HCT116 (cell line): ENCODE measurements at regions not wholly inside any gene's neighbourhood (a gene's known extent, or its start where the extent isn't known, plus 50 kb on each side); places are given as distances from the start of the nearest gene placed in this dataset.

Source experiments
- ATAC-seq: fragments of 200-7000 bp; cut with Tn5 transposase; 2 replicates; pipeline ENCODE4 v1.9.1; 2020; ENCODE audit warnings: mild to moderate bottlenecking, moderate library complexity
- BruUV-seq: library from RNA; stranded (reverse); fragments of 400-500 nt; replicated peaks from 2 replicates; lab custom pipeline; 2021; lab: Mats Ljungman, UMichigan
- CTCF ChIA-PET: fragments of 300-600 bp; sonication (Branson Sonifier 250); formaldehyde crosslinking; loops from one replicate; lab custom pipeline; 2021; ENCODE audit warnings: antibody characterized with exemption; lab: Charles Lee
- POLR2A ChIA-PET: fragments of 300-600, 350-600 bp; sonication (Branson Sonifier 250); formaldehyde crosslinking; loops from one replicate; lab custom pipeline; 2021; ENCODE audit warnings: antibody characterized with exemption; lab: Charles Lee
- RAD21 ChIA-PET, 2 experiments: fragments of 300-600 bp; sonication (Branson Sonifier 250); formaldehyde crosslinking; loops; one replicate each; lab custom pipeline; 2023; ENCODE audit warnings: low total read pairs in 2 of 2; ENCODE audit not compliant: uncharacterized antibody in 2 of 2, unreplicated experiment in 2 of 2, low non-redundant PET in 1 of 2; lab: Charles Lee
- DNase-seq: peaks from one replicate; pipeline ENCODE4 v3.0.0-alpha.2; 2010; ENCODE audit warnings: low read depth, low spot score
- H2AFZ ChIP-seq: fragments of 200-600 bp; shearing (Covaris generic), sonication (generic); 2 replicates; pipeline ENCODE4 v1.6.1; 2017; ENCODE audit warnings: low read depth, mixed run types, mixed read lengths, antibody characterized with exemption, low read length; ENCODE audit not compliant: poor library complexity, severe bottlenecking
- H3K27ac ChIP-seq: 2 replicates; pipeline ENCODE4 v1.5.1; 2012; ENCODE audit warnings: low read depth, low read length
- H3K27me3 ChIP-seq: fragments of 200-600 bp; sonication (generic); 2 replicates; pipeline ENCODE4 v1.6.1; 2016; ENCODE audit warnings: mixed run types, low read length, mixed read lengths; ENCODE audit not compliant: insufficient read depth
- H3K36me3 ChIP-seq, 2 experiments: fragments of 200-500 bp in 1 of 2; fragments of 200-600 bp in 1 of 2; sonication (Bioruptor generic) in 1 of 2; sonication (generic) in 1 of 2; 2 replicates each; pipeline versions ENCODE4 v1.5.1 to v1.6.1; 2014 to 2016; ENCODE audit warnings: low read length in 2 of 2, inconsistent platforms in 1 of 2, mixed read lengths in 1 of 2, mixed run types in 1 of 2; ENCODE audit not compliant: insufficient read depth in 2 of 2, control insufficient read depth in 1 of 2
- H3K4me1 ChIP-seq, 2 experiments: fragments of 200-600 bp in 1 of 2; sonication (generic) in 1 of 2; 2 replicates each; pipeline versions ENCODE4 v1.5.1 to v1.6.1; 2012 to 2017; ENCODE audit warnings: low read length in 2 of 2, inconsistent platforms in 1 of 2, mild to moderate bottlenecking in 1 of 2, mixed read lengths in 1 of 2, mixed run types in 1 of 2, moderate library complexity in 1 of 2; ENCODE audit not compliant: insufficient read depth in 2 of 2, control insufficient read depth in 1 of 2
- H3K4me2 ChIP-seq: fragments of 200-600 bp; sonication (generic); 2 replicates; pipeline ENCODE4 v1.6.1; 2017; ENCODE audit warnings: mixed run types, low read length, mixed read lengths
- H3K4me3 ChIP-seq, 2 experiments: fragments of 200-600 bp in 1 of 2; sonication (generic) in 1 of 2; replicated peaks in 1 of 2; 2 replicates each; pipeline ENCODE4 v1.5.1; 2011 to 2016; ENCODE audit warnings: low read length in 2 of 2, control low read depth in 1 of 2, low read depth in 1 of 2, mild to moderate bottlenecking in 1 of 2, mixed read lengths in 1 of 2, mixed run types in 1 of 2
- H3K79me2 ChIP-seq: fragments of 200-600 bp; sonication (generic); 2 replicates; pipeline ENCODE4 v1.6.1; 2017; ENCODE audit warnings: mild to moderate bottlenecking, mixed run types, low read length, moderate library complexity, mixed read lengths; ENCODE audit not compliant: insufficient read depth
- H3K9ac ChIP-seq: fragments of 200-600 bp; sonication (generic); 2 replicates; pipeline ENCODE4 v1.6.1; 2016; ENCODE audit warnings: low read length, mixed read lengths
- H3K9me2 ChIP-seq: fragments of 200-600 bp; sonication (generic), shearing (Covaris generic); 2 replicates; pipeline ENCODE4 v1.6.1; 2017; ENCODE audit warnings: mixed run types, mild to moderate bottlenecking, moderate library complexity; ENCODE audit not compliant: insufficient read depth
- H3K9me3 ChIP-seq, 2 experiments: fragments of 200-500 bp in 1 of 2; fragments of 200-600 bp in 1 of 2; sonication (Bioruptor generic) in 1 of 2; sonication (generic) in 1 of 2; 2 replicates each; pipeline ENCODE4 v1.6.1; 2014 to 2017; ENCODE audit warnings: low read length in 2 of 2, mixed read lengths in 2 of 2, inconsistent platforms in 1 of 2, low read depth in 1 of 2, mild to moderate bottlenecking in 1 of 2, mixed run types in 1 of 2, moderate library complexity in 1 of 2; ENCODE audit not compliant: control insufficient read depth in 1 of 2, insufficient read depth in 1 of 2
- H4K20me1 ChIP-seq: fragments of 200-600 bp; sonication (generic), shearing (Covaris generic); 2 replicates; pipeline ENCODE4 v1.6.1; 2017; ENCODE audit warnings: mixed run types, mild to moderate bottlenecking, moderate library complexity; ENCODE audit not compliant: insufficient read depth
- CBX3 ChIP-seq: IDR thresholded peaks from 2 replicates; pipeline ENCODE4 v1.6.1; 2012; ENCODE audit warnings: low read depth
- EGR1 ChIP-seq: IDR thresholded peaks from 2 replicates; pipeline ENCODE4 v1.6.1; 2012; ENCODE audit warnings: low read depth
- ELF1 ChIP-seq: IDR thresholded peaks from 2 replicates; pipeline ENCODE4 v1.6.1; 2012; ENCODE audit warnings: low read depth, borderline replicate concordance
- EZH2phosphoT487 ChIP-seq: fragments of 200-600 bp; IDR thresholded peaks from 2 replicates; pipeline ENCODE4 v1.6.1; 2018; ENCODE audit warnings: antibody characterized with exemption, borderline replicate concordance
- JUND ChIP-seq: IDR thresholded peaks from 2 replicates; pipeline ENCODE4 v1.6.1; 2012
- POLR2AphosphoS5 ChIP-seq: IDR thresholded peaks from 2 replicates; pipeline ENCODE4 v1.6.1; 2011; ENCODE audit warnings: mild to moderate bottlenecking, low read depth, low read length, moderate library complexity
- RAD21 ChIP-seq: IDR thresholded peaks from 2 replicates; pipeline ENCODE4 v1.6.1; 2012; ENCODE audit warnings: low read depth, mild to moderate bottlenecking
- REST ChIP-seq: IDR thresholded peaks from 2 replicates; pipeline ENCODE4 v1.6.1; 2012; ENCODE audit warnings: low read depth
- SIN3A ChIP-seq: IDR thresholded peaks from 2 replicates; pipeline ENCODE4 v1.6.1; 2012; ENCODE audit warnings: low read depth
- SP1 ChIP-seq: IDR thresholded peaks from 2 replicates; pipeline ENCODE4 v1.6.1; 2012; ENCODE audit warnings: low read depth
- SRF ChIP-seq: IDR thresholded peaks from 2 replicates; pipeline ENCODE4 v1.6.1; 2012; ENCODE audit warnings: low read depth
- TCF7L2 ChIP-seq: IDR thresholded peaks from 2 replicates; pipeline ENCODE4 v1.7.0; 2011; ENCODE audit warnings: borderline replicate concordance, inconsistent platforms; ENCODE audit not compliant: insufficient read depth, insufficient read length; ENCODE audit errors: extremely low read depth
- YY1 ChIP-seq: IDR thresholded peaks from 2 replicates; pipeline ENCODE4 v1.6.1; 2011; ENCODE audit warnings: low read length, low read depth, moderate library complexity, mild to moderate bottlenecking; ENCODE audit not compliant: insufficient replicate concordance; ENCODE audit errors: extremely low read depth
- ZBTB33 ChIP-seq: IDR thresholded peaks from 2 replicates; pipeline ENCODE4 v1.6.1; 2011; ENCODE audit warnings: mild to moderate bottlenecking, low read length, moderate library complexity; ENCODE audit not compliant: insufficient replicate concordance; ENCODE audit errors: extremely low read depth
- ZFX ChIP-seq: fragments of 450-650 bp; IDR thresholded peaks from 2 replicates; pipeline ENCODE4 v1.6.1; 2017
- ZNF274 ChIP-seq: fragments of 200-500 bp; sonication (Bioruptor generic); IDR thresholded peaks from 2 replicates; pipeline ENCODE4 v1.6.1; 2014; ENCODE audit warnings: mild to moderate bottlenecking, low read depth, low read length, inconsistent platforms
- intact Hi-C: fragments of 100-400 bp; cut with micrococcal nuclease; formaldehyde crosslinking; loops from 2 replicates; pipeline ENCODE4 v1.10.0; 2022
- TF ChIP-seq, protein P1 (sequence below): IDR thresholded peaks from 2 replicates; pipeline ENCODE4 v1.6.1; 2012
- TF ChIP-seq, protein P2 (sequence below), 3 experiments: fragments of 200-600 bp in 1 of 3; sonication (generic) in 1 of 3; IDR thresholded peaks in 2 of 3; conservative IDR thresholded peaks in 1 of 3; 2 replicates each; pipeline ENCODE4 v1.5.1; 2012 to 2017; ENCODE audit warnings: low read depth in 2 of 3, low read length in 2 of 3, antibody characterized with exemption in 1 of 3, borderline replicate concordance in 1 of 3, control low read depth in 1 of 3, mild to moderate bottlenecking in 1 of 3, mixed read lengths in 1 of 3, mixed run types in 1 of 3, moderate library complexity in 1 of 3; ENCODE audit not compliant: insufficient read depth in 1 of 3

- BruUV-seq: no TSS peak
- intact Hi-C loops: no loop called here
- POLR2A ChIA-PET: no interaction called here
Measured at GRCh38 chr17:70022175-70022574, 52.9 kb upstream of the KCNJ16 start.

More at GRCh38 chr17:70022175-70022574, 52.9 kb upstream of the KCNJ16 start:
- no peak overlapping the region for H3K27ac ChIP-seq
- no peaks in the 10 kb centered on the region for H3K27me3 ChIP-seq
- H3K4me2 ChIP-seq: no peak overlapping the region
- no peak overlapping the region for H3K4me3 ChIP-seq
- H4K20me1 ChIP-seq: no peaks in the 10 kb centered on the region
- no peaks in the 10 kb centered on the region for H3K79me2 ChIP-seq
- ChIA-PET CTCF (no interaction called here), RAD21 (no interaction called here)
- H3K9me3 ChIP-seq: peaks cover 0 to 26% of the 10 kb centered on the region in 2 experiments; a peak in 1 of 4 replicates
- H2AFZ ChIP-seq: no peak overlapping the region
- no peaks in the 10 kb centered on the region for H3K4me1 ChIP-seq
- TF ChIP-seq SP1: no peak
- TF ChIP-seq CBX3: no peak
- TF ChIP-seq, protein P1, sequence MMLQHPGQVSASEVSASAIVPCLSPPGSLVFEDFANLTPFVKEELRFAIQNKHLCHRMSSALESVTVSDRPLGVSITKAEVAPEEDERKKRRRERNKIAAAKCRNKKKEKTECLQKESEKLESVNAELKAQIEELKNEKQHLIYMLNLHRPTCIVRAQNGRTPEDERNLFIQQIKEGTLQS: no peak
- no peak for TF ChIP-seq SRF
- TF ChIP-seq EZH2phosphoT487: no peak
- no peak for TF ChIP-seq ZNF274
- no peak for TF ChIP-seq SIN3A
- TF ChIP-seq JUND: no peak
- TF ChIP-seq ZBTB33: no peak
- no peak for TF ChIP-seq REST
- no peak for TF ChIP-seq EGR1
- TF ChIP-seq YY1: no peak
- TF ChIP-seq ZFX: no peak
- TF ChIP-seq TCF7L2: no peak
- TF ChIP-seq RAD21: no peak
- no peak for TF ChIP-seq POLR2AphosphoS5
- TF ChIP-seq ELF1: no peak
- TF ChIP-seq, protein P2, sequence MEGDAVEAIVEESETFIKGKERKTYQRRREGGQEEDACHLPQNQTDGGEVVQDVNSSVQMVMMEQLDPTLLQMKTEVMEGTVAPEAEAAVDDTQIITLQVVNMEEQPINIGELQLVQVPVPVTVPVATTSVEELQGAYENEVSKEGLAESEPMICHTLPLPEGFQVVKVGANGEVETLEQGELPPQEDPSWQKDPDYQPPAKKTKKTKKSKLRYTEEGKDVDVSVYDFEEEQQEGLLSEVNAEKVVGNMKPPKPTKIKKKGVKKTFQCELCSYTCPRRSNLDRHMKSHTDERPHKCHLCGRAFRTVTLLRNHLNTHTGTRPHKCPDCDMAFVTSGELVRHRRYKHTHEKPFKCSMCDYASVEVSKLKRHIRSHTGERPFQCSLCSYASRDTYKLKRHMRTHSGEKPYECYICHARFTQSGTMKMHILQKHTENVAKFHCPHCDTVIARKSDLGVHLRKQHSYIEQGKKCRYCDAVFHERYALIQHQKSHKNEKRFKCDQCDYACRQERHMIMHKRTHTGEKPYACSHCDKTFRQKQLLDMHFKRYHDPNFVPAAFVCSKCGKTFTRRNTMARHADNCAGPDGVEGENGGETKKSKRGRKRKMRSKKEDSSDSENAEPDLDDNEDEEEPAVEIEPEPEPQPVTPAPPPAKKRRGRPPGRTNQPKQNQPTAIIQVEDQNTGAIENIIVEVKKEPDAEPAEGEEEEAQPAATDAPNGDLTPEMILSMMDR (IDR thresholded peaks at IDR 0.05 in 2 of 3, conservative IDR thresholded peaks at IDR 0.05 in 1 of 3; ENCODE audit: borderline replicate concordance in 1 of 3, insufficient read depth in 1 of 3, low read depth in 2 of 3, low read length in 2 of 3): no peak
- DNase-seq: no peak
- H3K9me2 ChIP-seq: no peaks in the 10 kb centered on the region
- H3K36me3 ChIP-seq: no peaks in the 10 kb centered on the region
- no peak overlapping the region for H3K9ac ChIP-seq
- ATAC-seq: no peak
